ENCODE measurements at regions not wholly inside any gene's neighbourhood (a gene's known extent, or its start where the extent isn't known, plus 50 kb on each side); places are given as distances from the start of the nearest gene placed in this dataset.

DNA sequence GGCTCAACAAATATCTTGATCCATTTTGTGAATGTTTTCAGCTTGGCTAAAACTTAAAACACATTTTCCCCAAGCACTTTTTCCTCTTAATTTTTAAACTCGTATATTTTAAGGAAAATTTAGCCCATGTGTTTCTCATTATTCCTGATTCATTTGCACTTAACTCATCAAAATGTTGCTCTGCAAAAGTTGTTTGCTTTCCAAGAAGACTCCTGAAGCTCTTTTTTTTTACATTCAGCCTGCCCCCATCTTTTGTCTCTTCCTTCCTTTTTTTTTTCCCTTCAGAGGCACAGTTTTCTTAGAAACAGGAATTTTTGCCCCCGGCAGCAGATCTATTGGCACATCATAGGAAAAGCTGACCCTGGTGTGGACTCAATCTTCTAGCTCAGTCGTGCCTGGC, 155.0 kb upstream of the SALL1 start:
- TF ChIP-seq, protein P1, sequence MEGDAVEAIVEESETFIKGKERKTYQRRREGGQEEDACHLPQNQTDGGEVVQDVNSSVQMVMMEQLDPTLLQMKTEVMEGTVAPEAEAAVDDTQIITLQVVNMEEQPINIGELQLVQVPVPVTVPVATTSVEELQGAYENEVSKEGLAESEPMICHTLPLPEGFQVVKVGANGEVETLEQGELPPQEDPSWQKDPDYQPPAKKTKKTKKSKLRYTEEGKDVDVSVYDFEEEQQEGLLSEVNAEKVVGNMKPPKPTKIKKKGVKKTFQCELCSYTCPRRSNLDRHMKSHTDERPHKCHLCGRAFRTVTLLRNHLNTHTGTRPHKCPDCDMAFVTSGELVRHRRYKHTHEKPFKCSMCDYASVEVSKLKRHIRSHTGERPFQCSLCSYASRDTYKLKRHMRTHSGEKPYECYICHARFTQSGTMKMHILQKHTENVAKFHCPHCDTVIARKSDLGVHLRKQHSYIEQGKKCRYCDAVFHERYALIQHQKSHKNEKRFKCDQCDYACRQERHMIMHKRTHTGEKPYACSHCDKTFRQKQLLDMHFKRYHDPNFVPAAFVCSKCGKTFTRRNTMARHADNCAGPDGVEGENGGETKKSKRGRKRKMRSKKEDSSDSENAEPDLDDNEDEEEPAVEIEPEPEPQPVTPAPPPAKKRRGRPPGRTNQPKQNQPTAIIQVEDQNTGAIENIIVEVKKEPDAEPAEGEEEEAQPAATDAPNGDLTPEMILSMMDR (IDR thresholded peaks at IDR 0.05; ENCODE audit: low read depth, low read length): no peak
- DNase-seq (ENCODE audit: low read depth, low spot score): no peak
- Histone ChIP-seq H3K27ac (ENCODE audit: low read depth, low read length) (no peak overlapping the region), H3K9me3 (ENCODE audit: control insufficient read depth, insufficient read depth, low read length) (no peaks in the 10 kb centered on the region), H3K4me3 (ENCODE audit: low read depth, low read length) (no peak overlapping the region), H3K27me3 (ENCODE audit: control insufficient read depth, insufficient read depth, low read length) (no peaks in the 10 kb centered on the region)
- CTCF ChIA-PET: no interaction called here
- POLR2A ChIA-PET: no interaction called here

DNA sequence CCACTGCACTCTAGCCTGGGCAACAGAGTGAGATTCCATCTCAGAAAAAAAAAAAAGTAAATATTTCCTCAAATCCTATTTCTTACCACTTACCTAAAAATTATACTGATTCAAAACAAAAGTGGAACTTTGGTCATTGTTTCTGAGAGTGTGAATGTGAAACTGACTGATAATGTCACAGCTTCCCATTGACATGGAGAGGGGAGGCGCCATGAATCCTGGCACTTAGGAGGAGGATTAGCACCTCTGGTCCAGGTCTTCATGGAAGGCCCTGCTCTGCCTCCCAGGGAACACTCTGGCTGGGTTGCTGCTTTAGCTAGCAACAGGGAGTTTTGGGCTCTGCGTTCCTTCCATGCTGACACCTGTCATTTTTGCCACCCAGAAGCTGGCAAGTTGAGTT, 154.3 kb upstream of the SALL1 start:
- Histone ChIP-seq H3K27me3 (ENCODE audit: control insufficient read depth, insufficient read depth, low read length) (no peaks in the 10 kb centered on the region), H3K9me3 (ENCODE audit: control insufficient read depth, insufficient read depth, low read length) (no peaks in the 10 kb centered on the region), H3K27ac (ENCODE audit: low read depth, low read length) (no peak overlapping the region), H3K4me3 (ENCODE audit: low read depth, low read length) (no peak overlapping the region)
- POLR2A ChIA-PET: no interaction called here
- DNase-seq (ENCODE audit: low read depth, low spot score): no peak
- CTCF ChIA-PET: no interaction called here
- TF ChIP-seq, protein P1 (IDR thresholded peaks at IDR 0.05; ENCODE audit: low read depth, low read length): no peak

DNA sequence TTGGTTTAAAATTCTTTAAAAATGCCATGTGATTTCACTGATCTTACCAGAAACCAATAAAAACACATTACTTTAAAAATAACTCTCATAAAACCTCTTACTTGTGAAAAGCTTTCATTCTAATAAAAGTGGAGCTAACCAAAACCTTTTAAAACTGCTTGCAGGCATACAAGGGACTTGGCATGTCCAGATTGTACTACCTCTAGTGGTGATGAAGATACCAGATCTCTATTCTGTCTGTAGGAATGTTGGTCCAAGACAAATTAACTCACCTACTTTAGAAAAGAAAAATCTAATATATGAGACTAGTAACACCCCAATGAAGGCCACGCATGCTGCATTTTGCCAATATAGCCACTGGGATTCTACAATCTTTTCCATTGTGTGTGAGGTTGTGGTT, 151.0 kb upstream of the SALL1 start:
- TF ChIP-seq, protein P1 (IDR thresholded peaks at IDR 0.05; ENCODE audit: low read depth, low read length): no peak
- POLR2A ChIA-PET: no interaction called here
- H3K27me3 ChIP-seq (ENCODE audit: control insufficient read depth, insufficient read depth, low read length): peaks cover 2% of the 10 kb centered on the region
- DNase-seq (ENCODE audit: low read depth, low spot score): no peak
- no peak overlapping the region for H3K4me3 ChIP-seq (ENCODE audit: low read depth, low read length)
- H3K27ac ChIP-seq (ENCODE audit: low read depth, low read length): no peak overlapping the region
- no peaks in the 10 kb centered on the region for H3K9me3 ChIP-seq (ENCODE audit: control insufficient read depth, insufficient read depth, low read length)
- CTCF ChIA-PET: no interaction called here

DNA sequence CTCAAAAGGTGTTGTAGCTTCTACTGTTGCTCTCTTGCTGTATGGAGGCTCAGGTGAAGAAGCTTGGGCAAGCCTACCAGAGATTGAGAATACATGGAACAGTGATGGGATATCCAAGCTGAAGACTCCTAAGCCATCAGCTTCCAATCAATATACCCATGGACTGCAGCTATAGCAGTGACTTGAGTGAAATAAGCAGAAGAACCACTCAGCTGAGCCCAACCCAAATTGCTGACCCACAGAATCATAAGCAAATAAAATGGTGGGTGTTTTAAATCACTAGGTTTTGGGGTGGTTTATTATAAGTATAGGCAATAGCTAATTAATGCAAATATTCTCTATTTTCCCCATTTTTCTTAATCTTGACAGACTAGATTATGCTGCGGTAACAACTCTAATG, 147.7 kb upstream of the SALL1 start:
- Histone ChIP-seq H3K9me3 (ENCODE audit: control insufficient read depth, insufficient read depth, low read length) (no peaks in the 10 kb centered on the region), H3K27me3 (ENCODE audit: control insufficient read depth, insufficient read depth, low read length) (peaks cover 2% of the 10 kb centered on the region), H3K27ac (ENCODE audit: low read depth, low read length) (no peak overlapping the region), H3K4me3 (ENCODE audit: low read depth, low read length) (no peak overlapping the region)
- ChIA-PET POLR2A (no interaction called here), CTCF (no interaction called here)
- no peak for DNase-seq (ENCODE audit: low read depth, low spot score)
- TF ChIP-seq, protein P1 (IDR thresholded peaks at IDR 0.05; ENCODE audit: low read depth, low read length): no peak

DNA sequence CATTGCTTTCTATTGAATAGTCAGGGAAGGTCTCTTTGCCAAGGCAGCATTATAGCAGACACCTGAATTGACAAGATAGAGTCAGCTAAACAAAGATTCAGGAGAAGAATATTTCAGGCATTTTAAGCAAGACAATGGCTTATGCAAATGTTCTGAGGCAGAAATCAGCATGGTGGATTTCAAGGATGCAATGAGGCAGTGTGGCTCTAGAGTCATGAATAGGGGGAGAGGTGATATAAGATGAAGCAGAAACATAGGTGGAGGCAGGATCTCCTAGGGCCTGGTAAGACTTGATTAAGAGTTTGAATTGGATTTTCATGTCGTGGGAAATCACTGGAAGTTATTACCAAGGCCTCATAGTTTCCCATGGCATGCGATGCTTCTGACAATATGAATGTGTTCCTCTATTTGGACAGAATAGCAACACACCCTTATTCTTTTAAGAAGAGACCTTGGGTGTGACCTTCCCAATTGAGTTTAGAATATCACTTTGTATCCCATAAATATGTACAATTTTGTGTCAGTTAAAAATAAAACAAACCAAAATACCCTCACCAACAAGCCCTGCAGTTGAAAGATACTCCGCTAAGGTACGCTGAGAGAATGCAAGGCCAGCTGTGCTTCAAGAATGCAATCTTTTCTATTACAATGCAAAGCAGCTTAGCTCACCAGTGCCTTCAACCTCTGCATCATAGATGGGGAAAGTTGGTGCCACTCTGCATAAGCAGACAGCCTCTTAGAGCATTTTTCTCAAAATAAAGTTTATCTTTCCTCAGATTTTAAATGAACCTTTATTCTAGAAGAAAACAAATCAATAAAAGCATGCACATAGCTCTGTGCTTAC, 139.6 kb upstream of the SALL1 start:
- CTCF ChIA-PET: no interaction called here
- Histone ChIP-seq H3K9me3 (ENCODE audit: control insufficient read depth, insufficient read depth, low read length) (no peaks in the 10 kb centered on the region), H3K27me3 (ENCODE audit: control insufficient read depth, insufficient read depth, low read length) (peaks cover 3% of the 10 kb centered on the region), H3K4me3 (ENCODE audit: low read depth, low read length) (no peak overlapping the region), H3K27ac (ENCODE audit: low read depth, low read length) (no peak overlapping the region)
- POLR2A ChIA-PET: no interaction called here
- no peak for DNase-seq (ENCODE audit: low read depth, low spot score)
- TF ChIP-seq, protein P1 (IDR thresholded peaks at IDR 0.05; ENCODE audit: low read depth, low read length): no peak
